ENCODE measurements at regions not wholly inside any gene's neighbourhood (a gene's known extent, or its start where the extent isn't known, plus 50 kb on each side); places are given as distances from the start of the nearest gene placed in this dataset.
A peak's percentile ranks its signal among the peaks of the same experiment; 100 is the strongest.

GRCh38 chr15:94008104-94009074 lies 223.0 kb upstream of the MCTP2 start:
- DNase-seq (ENCODE audit: low read depth) = no peak

- DNase-seq (ENCODE audit: low read depth) = no peak
These were observed 226.7 kb upstream of the MCTP2 start for GRCh38 chr15:94004697-94005096.

- DNase-seq (ENCODE audit: low read depth) = no peak
These were observed 229.3 kb upstream of the MCTP2 start for GRCh38 chr15:94002041-94002440.

- no peak for DNase-seq (ENCODE audit: low read depth)
These were observed 230.0 kb upstream of the MCTP2 start for GRCh38 chr15:94001255-94001801.

- DNase-seq (ENCODE audit: low read depth) = no peak
These were observed 230.8 kb upstream of the MCTP2 start for GRCh38 chr15:94000606-94001005.

- no peak for DNase-seq (ENCODE audit: low read depth)
These were observed 234.2 kb upstream of the MCTP2 start for GRCh38 chr15:93997071-93997658.

- DNase-seq (ENCODE audit: low read depth) = no peak
These were observed 241.8 kb upstream of the MCTP2 start for GRCh38 chr15:93989440-93989998.

- no peak for DNase-seq (ENCODE audit: low read depth)
These were observed 244.3 kb upstream of the MCTP2 start for GRCh38 chr15:93987068-93987467.

GRCh38 chr15:93986400-93986984 lies 244.9 kb upstream of the MCTP2 start:
- DNase-seq (ENCODE audit: low read depth) = no peak

- DNase-seq (ENCODE audit: low read depth) = no peak
These were observed 245.4 kb upstream of the MCTP2 start for GRCh38 chr15:93985925-93986324.

GRCh38 chr15:93985176-93985575 lies 246.2 kb upstream of the MCTP2 start:
- DNase-seq (ENCODE audit: low read depth) = no peak

- DNase-seq (ENCODE audit: low read depth) = no peak
These were observed 247.8 kb upstream of the MCTP2 start for GRCh38 chr15:93983526-93983925.

GRCh38 chr15:93982226-93982727 lies 249.1 kb upstream of the MCTP2 start:
- DNase-seq (ENCODE audit: low read depth) = peak; percentile 30

- DNase-seq (ENCODE audit: low read depth) = no peak
These were observed 249.7 kb upstream of the MCTP2 start for GRCh38 chr15:93981706-93982105.

- DNase-seq (ENCODE audit: low read depth) = no peak
These were observed 251.0 kb upstream of the MCTP2 start for GRCh38 chr15:93980261-93980911.

GRCh38 chr15:93974804-93975481 lies 256.4 kb upstream of the MCTP2 start:
- peak; percentile 17 for DNase-seq (ENCODE audit: low read depth)

GRCh38 chr15:93973287-93973686 lies 258.1 kb upstream of the MCTP2 start:
- no peak for DNase-seq (ENCODE audit: low read depth)

GRCh38 chr15:93968773-93969172 lies 262.6 kb upstream of the MCTP2 start:
- no peak for DNase-seq (ENCODE audit: low read depth)

- DNase-seq (ENCODE audit: low read depth) = no peak
These were observed 266.0 kb upstream of the MCTP2 start for GRCh38 chr15:93965304-93965908.

GRCh38 chr15:93954985-93955571 lies 276.3 kb upstream of the MCTP2 start:
- DNase-seq (ENCODE audit: low read depth) = no peak
